Neural cell (in vitro differentiated cells): ENCODE measurements at regions not wholly inside any gene's neighbourhood (a gene's known extent, or its start where the extent isn't known, plus 50 kb on each side); places are given as distances from the start of the nearest gene placed in this dataset.

Source experiments
- EP300 ChIP-seq: fragments of 450-650 bp; conservative IDR thresholded peaks from 2 replicates; pipeline ENCODE4 v1.6.1; 2014; ENCODE audit warnings: antibody characterized with exemption, mild to moderate bottlenecking, moderate library complexity; ENCODE audit not compliant: poor library complexity, severe bottlenecking
- EZH2 ChIP-seq: fragments of 200-600, 300-800 bp; shearing (Covaris generic), sonication (generic); IDR thresholded peaks from 2 replicates; pipeline ENCODE4 v1.6.1; 2014; ENCODE audit warnings: antibody characterized with exemption, low read length, borderline replicate concordance, mild to moderate bottlenecking; ENCODE audit not compliant: insufficient read depth, poor library complexity, severe bottlenecking
- MXI1 ChIP-seq: fragments of 450-650 bp; conservative IDR thresholded peaks from 2 replicates; pipeline ENCODE4 v1.6.1; 2014; ENCODE audit warnings: antibody characterized with exemption, mild to moderate bottlenecking; ENCODE audit not compliant: poor library complexity, severe bottlenecking
- POLR2AphosphoS5 ChIP-seq: IDR thresholded peaks from 2 replicates; pipeline ENCODE4 v1.6.1; 2012
- RAD21 ChIP-seq: fragments of 450-650 bp; conservative IDR thresholded peaks from 2 replicates; pipeline ENCODE4 v1.6.1; 2014; ENCODE audit warnings: antibody characterized with exemption, mild to moderate bottlenecking, moderate library complexity
- SMC3 ChIP-seq: fragments of 450-650 bp; conservative IDR thresholded peaks from 2 replicates; pipeline ENCODE4 v1.6.1; 2014; ENCODE audit warnings: antibody characterized with exemption, mild to moderate bottlenecking, moderate library complexity; ENCODE audit not compliant: poor library complexity
- TAF1 ChIP-seq: IDR thresholded peaks from 2 replicates; pipeline ENCODE4 v1.6.1; 2012; ENCODE audit warnings: low read depth
- TF ChIP-seq, protein P1 (sequence below): fragments of 450-650 bp; IDR thresholded peaks from 2 replicates; pipeline ENCODE4 v1.5.1; 2014; ENCODE audit warnings: antibody characterized with exemption, mild to moderate bottlenecking, moderate library complexity; ENCODE audit not compliant: poor library complexity, severe bottlenecking
- TF ChIP-seq, protein P2 (sequence below): IDR thresholded peaks from 2 replicates; pipeline ENCODE4 v1.6.1; 2012; ENCODE audit warnings: borderline replicate concordance

DNA sequence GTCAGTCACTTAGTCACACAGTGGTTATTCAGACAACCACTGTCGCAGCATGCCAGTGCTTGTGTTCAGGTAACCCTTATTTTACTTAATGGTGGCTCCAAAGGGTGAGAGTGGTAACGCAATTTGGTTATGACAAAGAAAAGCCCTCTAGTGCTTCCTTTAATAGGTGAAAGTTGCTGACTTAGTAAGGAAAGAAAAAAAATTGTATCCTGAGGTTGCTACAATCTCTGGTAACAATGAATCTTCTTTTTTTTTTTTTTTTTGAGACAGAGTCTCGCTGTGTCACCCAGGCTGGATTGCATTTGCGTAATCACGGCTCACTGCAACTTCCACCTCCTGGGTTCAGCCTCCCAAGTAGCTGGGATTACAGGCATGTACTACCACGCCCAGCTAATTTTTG lies 64.5 kb downstream of the C11orf91 start:
- TF ChIP-seq, protein P1, sequence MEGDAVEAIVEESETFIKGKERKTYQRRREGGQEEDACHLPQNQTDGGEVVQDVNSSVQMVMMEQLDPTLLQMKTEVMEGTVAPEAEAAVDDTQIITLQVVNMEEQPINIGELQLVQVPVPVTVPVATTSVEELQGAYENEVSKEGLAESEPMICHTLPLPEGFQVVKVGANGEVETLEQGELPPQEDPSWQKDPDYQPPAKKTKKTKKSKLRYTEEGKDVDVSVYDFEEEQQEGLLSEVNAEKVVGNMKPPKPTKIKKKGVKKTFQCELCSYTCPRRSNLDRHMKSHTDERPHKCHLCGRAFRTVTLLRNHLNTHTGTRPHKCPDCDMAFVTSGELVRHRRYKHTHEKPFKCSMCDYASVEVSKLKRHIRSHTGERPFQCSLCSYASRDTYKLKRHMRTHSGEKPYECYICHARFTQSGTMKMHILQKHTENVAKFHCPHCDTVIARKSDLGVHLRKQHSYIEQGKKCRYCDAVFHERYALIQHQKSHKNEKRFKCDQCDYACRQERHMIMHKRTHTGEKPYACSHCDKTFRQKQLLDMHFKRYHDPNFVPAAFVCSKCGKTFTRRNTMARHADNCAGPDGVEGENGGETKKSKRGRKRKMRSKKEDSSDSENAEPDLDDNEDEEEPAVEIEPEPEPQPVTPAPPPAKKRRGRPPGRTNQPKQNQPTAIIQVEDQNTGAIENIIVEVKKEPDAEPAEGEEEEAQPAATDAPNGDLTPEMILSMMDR = no peak
- TF ChIP-seq MXI1 (no peak), EZH2 (no peak), EP300 (no peak), POLR2AphosphoS5 (no peak), RAD21 (no peak), TAF1 (no peak), SMC3 (no peak)
- TF ChIP-seq, protein P2, sequence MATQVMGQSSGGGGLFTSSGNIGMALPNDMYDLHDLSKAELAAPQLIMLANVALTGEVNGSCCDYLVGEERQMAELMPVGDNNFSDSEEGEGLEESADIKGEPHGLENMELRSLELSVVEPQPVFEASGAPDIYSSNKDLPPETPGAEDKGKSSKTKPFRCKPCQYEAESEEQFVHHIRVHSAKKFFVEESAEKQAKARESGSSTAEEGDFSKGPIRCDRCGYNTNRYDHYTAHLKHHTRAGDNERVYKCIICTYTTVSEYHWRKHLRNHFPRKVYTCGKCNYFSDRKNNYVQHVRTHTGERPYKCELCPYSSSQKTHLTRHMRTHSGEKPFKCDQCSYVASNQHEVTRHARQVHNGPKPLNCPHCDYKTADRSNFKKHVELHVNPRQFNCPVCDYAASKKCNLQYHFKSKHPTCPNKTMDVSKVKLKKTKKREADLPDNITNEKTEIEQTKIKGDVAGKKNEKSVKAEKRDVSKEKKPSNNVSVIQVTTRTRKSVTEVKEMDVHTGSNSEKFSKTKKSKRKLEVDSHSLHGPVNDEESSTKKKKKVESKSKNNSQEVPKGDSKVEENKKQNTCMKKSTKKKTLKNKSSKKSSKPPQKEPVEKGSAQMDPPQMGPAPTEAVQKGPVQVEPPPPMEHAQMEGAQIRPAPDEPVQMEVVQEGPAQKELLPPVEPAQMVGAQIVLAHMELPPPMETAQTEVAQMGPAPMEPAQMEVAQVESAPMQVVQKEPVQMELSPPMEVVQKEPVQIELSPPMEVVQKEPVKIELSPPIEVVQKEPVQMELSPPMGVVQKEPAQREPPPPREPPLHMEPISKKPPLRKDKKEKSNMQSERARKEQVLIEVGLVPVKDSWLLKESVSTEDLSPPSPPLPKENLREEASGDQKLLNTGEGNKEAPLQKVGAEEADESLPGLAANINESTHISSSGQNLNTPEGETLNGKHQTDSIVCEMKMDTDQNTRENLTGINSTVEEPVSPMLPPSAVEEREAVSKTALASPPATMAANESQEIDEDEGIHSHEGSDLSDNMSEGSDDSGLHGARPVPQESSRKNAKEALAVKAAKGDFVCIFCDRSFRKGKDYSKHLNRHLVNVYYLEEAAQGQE = no peak
